ENCODE measurements at regions not wholly inside any gene's neighbourhood (a gene's known extent, or its start where the extent isn't known, plus 50 kb on each side); places are given as distances from the start of the nearest gene placed in this dataset.
A peak's percentile ranks its signal among the peaks of the same experiment; 100 is the strongest.

- H3F3A ChIP-seq (ENCODE audit: low read length, unreplicated experiment): no peaks in the 10 kb centered on the region
- BruUV-seq (replicated peaks): no TSS peak
- no peak for DNase-seq
- H3K4me3 ChIP-seq (ENCODE audit: low read length): no peak overlapping the region
- no peaks in the 10 kb centered on the region for H3K79me2 ChIP-seq (ENCODE audit: low read length)
- intact Hi-C loops (cut with micrococcal nuclease): no loop called here
- H4K20me1 ChIP-seq (ENCODE audit: low read length): no peaks in the 10 kb centered on the region
- no peaks in the 10 kb centered on the region for H3K9me3 ChIP-seq (ENCODE audit: low read length)
- no peak overlapping the region for H2AFZ ChIP-seq (ENCODE audit: low read length)
- peak overlapping the region; percentile 47; the same call in 1 of the 2 replicates for H3K9ac ChIP-seq (ENCODE audit: low read length)
- no peak for TF ChIP-seq EZH2phosphoT487 (IDR thresholded peaks at IDR 0.05; ENCODE audit: borderline replicate concordance, low read length)
- no peak for TF ChIP-seq CTCF (conservative IDR thresholded peaks at IDR 0.05; ENCODE audit: low read depth, low read length)
- no peak for TF ChIP-seq EZH2 (IDR thresholded peaks at IDR 0.05; ENCODE audit: low read length, unreplicated experiment)
- H3K27ac ChIP-seq (ENCODE audit: low read length): peak overlapping the region; percentile 56
- H3K36me3 ChIP-seq (ENCODE audit: low read depth, low read length): no peaks in the 10 kb centered on the region
- no peaks in the 10 kb centered on the region for H3K27me3 ChIP-seq (ENCODE audit: low read length)
- H3K4me1 ChIP-seq (ENCODE audit: insufficient read depth, low read length): peaks cover 16% of the 10 kb centered on the region; the same call in 1 of the 2 replicates
- H3K9me2 ChIP-seq (replicated peaks; ENCODE audit: low read length): no peaks in the 10 kb centered on the region
- CTCF ChIA-PET: no interaction called here
- POLR2A ChIA-PET (ENCODE audit: unreplicated experiment): no interaction called here
- no peak for ATAC-seq
- no peak overlapping the region for H3K4me2 ChIP-seq (ENCODE audit: low read length)
Observed at GRCh38 chr13:48783695-48784230, 130.0 kb downstream of the CYSLTR2 start.

- no peak overlapping the region for H3K27ac ChIP-seq (ENCODE audit: low read length)
- H3K79me2 ChIP-seq (ENCODE audit: low read length): no peaks in the 10 kb centered on the region
- no peak overlapping the region for H3K9ac ChIP-seq (ENCODE audit: low read length)
- H3K4me1 ChIP-seq (ENCODE audit: insufficient read depth, low read length): peaks cover 16% of the 10 kb centered on the region; the same call in 1 of the 2 replicates
- POLR2A ChIA-PET (ENCODE audit: unreplicated experiment): no interaction called here
- no peak for DNase-seq
- H2AFZ ChIP-seq (ENCODE audit: low read length): no peak overlapping the region
- intact Hi-C loops (cut with micrococcal nuclease): no loop called here
- no peak overlapping the region for H3K4me3 ChIP-seq (ENCODE audit: low read length)
- H3F3A ChIP-seq (ENCODE audit: low read length, unreplicated experiment): no peaks in the 10 kb centered on the region
- no peaks in the 10 kb centered on the region for H3K36me3 ChIP-seq (ENCODE audit: low read depth, low read length)
- no peaks in the 10 kb centered on the region for H3K9me3 ChIP-seq (ENCODE audit: low read length)
- H3K4me2 ChIP-seq (ENCODE audit: low read length): no peak overlapping the region
- CTCF ChIA-PET: no interaction called here
- TF ChIP-seq CTCF (conservative IDR thresholded peaks at IDR 0.05; ENCODE audit: low read depth, low read length): no peak
- no peak for TF ChIP-seq EZH2 (IDR thresholded peaks at IDR 0.05; ENCODE audit: low read length, unreplicated experiment)
- TF ChIP-seq EZH2phosphoT487 (IDR thresholded peaks at IDR 0.05; ENCODE audit: borderline replicate concordance, low read length): no peak
- H3K9me2 ChIP-seq (replicated peaks; ENCODE audit: low read length): no peaks in the 10 kb centered on the region
- no peak for ATAC-seq
- no TSS peak for BruUV-seq (replicated peaks)
- no peaks in the 10 kb centered on the region for H3K27me3 ChIP-seq (ENCODE audit: low read length)
- H4K20me1 ChIP-seq (ENCODE audit: low read length): no peaks in the 10 kb centered on the region
Observed at GRCh38 chr13:48784916-48785548, 131.3 kb downstream of the CYSLTR2 start.

GRCh38 chr13:48790199-48790598, 136.5 kb downstream of the CYSLTR2 start:
- POLR2A ChIA-PET (ENCODE audit: unreplicated experiment): no interaction called here
- TF ChIP-seq EZH2phosphoT487 (IDR thresholded peaks at IDR 0.05; ENCODE audit: borderline replicate concordance, low read length): no peak
- no peak for TF ChIP-seq EZH2 (IDR thresholded peaks at IDR 0.05; ENCODE audit: low read length, unreplicated experiment)
- no peak for TF ChIP-seq CTCF (conservative IDR thresholded peaks at IDR 0.05; ENCODE audit: low read depth, low read length)
- Histone ChIP-seq H3K4me3 (ENCODE audit: low read length) (no peak overlapping the region), H3K36me3 (ENCODE audit: low read depth, low read length) (no peaks in the 10 kb centered on the region), H3K79me2 (ENCODE audit: low read length) (no peaks in the 10 kb centered on the region), H3F3A (ENCODE audit: low read length, unreplicated experiment) (no peaks in the 10 kb centered on the region), H3K9ac (ENCODE audit: low read length) (no peak overlapping the region), H3K27ac (ENCODE audit: low read length) (no peak overlapping the region), H3K4me1 (ENCODE audit: insufficient read depth, low read length) (peaks cover 14% of the 10 kb centered on the region), H3K4me2 (ENCODE audit: low read length) (no peak overlapping the region), H4K20me1 (ENCODE audit: low read length) (no peaks in the 10 kb centered on the region), H3K9me3 (ENCODE audit: low read length) (no peaks in the 10 kb centered on the region), H3K9me2 (replicated peaks; ENCODE audit: low read length) (no peaks in the 10 kb centered on the region), H2AFZ (ENCODE audit: low read length) (no peak overlapping the region), H3K27me3 (ENCODE audit: low read length) (no peaks in the 10 kb centered on the region)
- CTCF ChIA-PET: no interaction called here
- BruUV-seq (replicated peaks): no TSS peak
- no peak for DNase-seq
- intact Hi-C loops (cut with micrococcal nuclease): no loop called here
- ATAC-seq: no peak
